ENCODE measurements at regions not wholly inside any gene's neighbourhood (a gene's known extent, or its start where the extent isn't known, plus 50 kb on each side); places are given as distances from the start of the nearest gene placed in this dataset.

DNA sequence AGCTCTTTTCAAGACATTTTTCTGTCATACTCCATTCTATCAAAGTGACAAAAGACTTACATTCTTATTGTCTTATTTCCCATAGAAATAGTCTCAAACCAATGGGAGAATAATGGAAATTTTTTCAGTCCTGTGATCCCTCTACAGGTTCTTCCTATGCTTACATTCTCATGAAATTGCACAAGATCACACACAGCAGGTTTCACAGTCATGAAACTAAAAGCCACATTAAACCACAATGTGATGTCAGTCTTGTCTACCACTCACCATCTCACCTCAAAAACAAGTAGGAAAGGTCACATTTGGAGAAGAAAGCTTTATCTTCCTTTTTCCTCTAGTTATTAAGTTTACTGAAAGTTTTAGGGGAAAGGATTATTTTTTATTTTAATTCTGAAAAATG, 161.0 kb upstream of the RORA start:
- Histone ChIP-seq H3K79me2 (ENCODE audit: insufficient read depth, low read length) (no peaks in the 10 kb centered on the region), H2BK15ac (ENCODE audit: low read depth, low read length) (no peak overlapping the region), H4K20me1 (ENCODE audit: control insufficient read depth, insufficient read depth, insufficient read length) (no peaks in the 10 kb centered on the region), H3K27ac (ENCODE audit: insufficient read length, low read depth, low read length) (no peak overlapping the region), H3K79me1 (ENCODE audit: insufficient read depth, low read depth, low read length, poor library complexity, severe bottlenecking) (no peaks in the 10 kb centered on the region), H3K18ac (ENCODE audit: insufficient read length, low read depth, low read length) (no peak overlapping the region), H3T11ph (ENCODE audit: low read length) (no peak overlapping the region), H3K9me3 (ENCODE audit: control insufficient read depth, low read depth, low read length) (no peaks in the 10 kb centered on the region), H2BK5ac (ENCODE audit: insufficient read length, low read length) (no peak overlapping the region), H3K9ac (ENCODE audit: extremely low read depth, insufficient read length, low read length) (no peak overlapping the region), H4K91ac (ENCODE audit: insufficient read length, low read depth, low read length) (no peak overlapping the region), H3K14ac (ENCODE audit: insufficient read depth, low read length) (no peak overlapping the region), H4K8ac (replicated peaks; ENCODE audit: insufficient read length, low read depth, low read length) (no peak overlapping the region), H2BK12ac (ENCODE audit: insufficient read length, low read depth, low read length) (no peak overlapping the region), H3K23ac (ENCODE audit: insufficient read length, low read depth, low read length) (no peak overlapping the region), H3K4me1 (ENCODE audit: insufficient read depth, low read length) (no peaks in the 10 kb centered on the region), H4K5ac (ENCODE audit: insufficient read length, low read depth, low read length) (no peak overlapping the region), H3K4ac (ENCODE audit: low read depth, low read length) (no peak overlapping the region), H2AK5ac (ENCODE audit: insufficient read length, low read length) (no peak overlapping the region), H2BK20ac (ENCODE audit: low read depth, low read length, poor library complexity, severe bottlenecking) (no peak overlapping the region), H3K27me3 (ENCODE audit: insufficient read depth, low read length) (no peaks in the 10 kb centered on the region), H3K56ac (ENCODE audit: insufficient read length, low read depth, low read length) (no peak overlapping the region), H3K23me2 (ENCODE audit: insufficient read length, low read depth, low read length, poor library complexity, severe bottlenecking) (no peaks in the 10 kb centered on the region), H2AFZ (ENCODE audit: low read length) (no peak overlapping the region), H3K4me2 (ENCODE audit: insufficient read depth, insufficient read length, low read length) (no peak overlapping the region), H2BK120ac (ENCODE audit: low read depth, low read length, poor library complexity, severe bottlenecking) (no peak overlapping the region)
- TF ChIP-seq, protein P1, sequence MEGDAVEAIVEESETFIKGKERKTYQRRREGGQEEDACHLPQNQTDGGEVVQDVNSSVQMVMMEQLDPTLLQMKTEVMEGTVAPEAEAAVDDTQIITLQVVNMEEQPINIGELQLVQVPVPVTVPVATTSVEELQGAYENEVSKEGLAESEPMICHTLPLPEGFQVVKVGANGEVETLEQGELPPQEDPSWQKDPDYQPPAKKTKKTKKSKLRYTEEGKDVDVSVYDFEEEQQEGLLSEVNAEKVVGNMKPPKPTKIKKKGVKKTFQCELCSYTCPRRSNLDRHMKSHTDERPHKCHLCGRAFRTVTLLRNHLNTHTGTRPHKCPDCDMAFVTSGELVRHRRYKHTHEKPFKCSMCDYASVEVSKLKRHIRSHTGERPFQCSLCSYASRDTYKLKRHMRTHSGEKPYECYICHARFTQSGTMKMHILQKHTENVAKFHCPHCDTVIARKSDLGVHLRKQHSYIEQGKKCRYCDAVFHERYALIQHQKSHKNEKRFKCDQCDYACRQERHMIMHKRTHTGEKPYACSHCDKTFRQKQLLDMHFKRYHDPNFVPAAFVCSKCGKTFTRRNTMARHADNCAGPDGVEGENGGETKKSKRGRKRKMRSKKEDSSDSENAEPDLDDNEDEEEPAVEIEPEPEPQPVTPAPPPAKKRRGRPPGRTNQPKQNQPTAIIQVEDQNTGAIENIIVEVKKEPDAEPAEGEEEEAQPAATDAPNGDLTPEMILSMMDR (conservative IDR thresholded peaks at IDR 0.05) = no peak
- Mint-ChIP-seq H3K27me3 (ENCODE audit: low read depth) (no peaks in the 10 kb centered on the region; the same call in 1 of the 2 replicates), H3K4me3 (no peak overlapping the region), H3K27ac (no peak overlapping the region), H3K4me1 (no peaks in the 10 kb centered on the region), H3K9me3 (peaks cover 2% of the 10 kb centered on the region in 2 experiments; a peak in 2 of 5 replicates), H3K36me3 (ENCODE audit: insufficient read depth in 1 of 3, low read depth in 3 of 3) (peaks cover 0 to 4% (median 0%) of the 10 kb centered on the region in 3 experiments; a peak in 2 of 7 replicates)
- no peak for DNase-seq
